A549 (cell line): ENCODE measurements at regions not wholly inside any gene's neighbourhood (a gene's known extent, or its start where the extent isn't known, plus 50 kb on each side); places are given as distances from the start of the nearest gene placed in this dataset.

ENCODE experiments used
- CTCF ChIP-seq: fragments of >200 bp; sonication (Bioruptor Twin); formaldehyde crosslinking; IDR thresholded peaks from 3 replicates; pipeline ENCODE4 v1.5.1; 2016
- EP300 ChIP-seq, 2 experiments: fragments of >200 bp; sonication (Bioruptor Twin); formaldehyde crosslinking; IDR thresholded peaks; 2 replicates in 1 of 2; 3 replicates in 1 of 2; pipeline ENCODE4 v1.6.1; 2016 to 2017
- MAFK ChIP-seq: fragments of 450-650 bp; IDR thresholded peaks from 2 replicates; pipeline ENCODE4 v1.6.1; 2014; ENCODE audit not compliant: partially characterized antibody
- USF2 ChIP-seq: fragments of 450-650 bp; IDR thresholded peaks from 2 replicates; pipeline ENCODE4 v1.6.1; 2014; ENCODE audit warnings: antibody characterized with exemption

- TF ChIP-seq CTCF (no peak), USF2 (no peak), MAFK (no peak), EP300 (IDR thresholded peaks at IDR 0.05) (no peak)
These were observed 181.0 kb downstream of the GIPC2 start for GRCh38 chr1:78226784-78227183.
